ENCODE measurements at regions not wholly inside any gene's neighbourhood (a gene's known extent, or its start where the extent isn't known, plus 50 kb on each side); places are given as distances from the start of the nearest gene placed in this dataset.

GRCh38 chr2:150293771-150294170, 193.7 kb downstream of the RND3 start:
- no peak for ATAC-seq
- Histone ChIP-seq H3K36me3 (replicated peaks in 1 of 2; ENCODE audit: insufficient read depth in 1 of 2, low read depth in 2 of 2) (no peaks in the 10 kb centered on the region), H3K4me3 (no peak overlapping the region), H3K27ac (no peak overlapping the region), H3K27me3 (no peaks in the 10 kb centered on the region), H3K9me3 (no peaks in the 10 kb centered on the region), H3K4me1 (no peaks in the 10 kb centered on the region)
- intact Hi-C loops (cut with DNase I): no loop called here
- DNase-seq: no peak
- TF ChIP-seq CTCF (IDR thresholded peaks at IDR 0.05) (no peak), POLR2A (IDR thresholded peaks at IDR 0.05) (no peak)
- 73 to 76% methylated on average over 4 of the region's 4 CpGs for WGBS, 2 donors

- H3K27ac ChIP-seq: no peak overlapping the region
- H3K4me1 ChIP-seq: no peaks in the 10 kb centered on the region
- WGBS, 2 donors: 77 to 86% methylated on average over 1 of the region's 1 CpG
- no peaks in the 10 kb centered on the region for H3K27me3 ChIP-seq
- H3K9me3 ChIP-seq: no peaks in the 10 kb centered on the region
- ATAC-seq: no peak
- intact Hi-C loops (cut with DNase I): no loop called here
- TF ChIP-seq POLR2A (IDR thresholded peaks at IDR 0.05): no peak
- TF ChIP-seq CTCF (IDR thresholded peaks at IDR 0.05): no peak
- no peaks in the 10 kb centered on the region for H3K36me3 ChIP-seq (replicated peaks in 1 of 2; ENCODE audit: insufficient read depth in 1 of 2, low read depth in 2 of 2)
- H3K4me3 ChIP-seq: no peak overlapping the region
- DNase-seq: no peak
Observed at GRCh38 chr2:150292807-150293206, 194.7 kb downstream of the RND3 start.

- no peak overlapping the region for H3K27ac ChIP-seq
- H3K4me1 ChIP-seq: no peaks in the 10 kb centered on the region
- 91 to 93% methylated on average over 1 of the region's 1 CpG for WGBS, 2 donors
- H3K27me3 ChIP-seq: no peaks in the 10 kb centered on the region
- H3K36me3 ChIP-seq (replicated peaks in 1 of 2; ENCODE audit: insufficient read depth in 1 of 2, low read depth in 2 of 2): no peaks in the 10 kb centered on the region
- no peak for DNase-seq
- intact Hi-C loops (cut with DNase I): no loop called here
- no peaks in the 10 kb centered on the region for H3K9me3 ChIP-seq
- ATAC-seq: no peak
- H3K4me3 ChIP-seq: no peak overlapping the region
- no peak for TF ChIP-seq POLR2A (IDR thresholded peaks at IDR 0.05)
- no peak for TF ChIP-seq CTCF (IDR thresholded peaks at IDR 0.05)
Observed at GRCh38 chr2:150292192-150292591, 195.3 kb downstream of the RND3 start.

GRCh38 chr2:150286730-150287362, 200.6 kb downstream of the RND3 start:
- intact Hi-C loops (cut with DNase I): no loop called here
- no peaks in the 10 kb centered on the region for H3K27me3 ChIP-seq
- no peak overlapping the region for H3K4me3 ChIP-seq
- ATAC-seq (no peak), DNase-seq (no peak)
- no peak for TF ChIP-seq POLR2A (IDR thresholded peaks at IDR 0.05)
- TF ChIP-seq CTCF (IDR thresholded peaks at IDR 0.05): no peak
- 83 to 85% methylated on average over 6 of the region's 6 CpGs for WGBS, 2 donors
- no peak overlapping the region for H3K27ac ChIP-seq
- H3K9me3 ChIP-seq: no peaks in the 10 kb centered on the region
- H3K4me1 ChIP-seq: no peaks in the 10 kb centered on the region
- H3K36me3 ChIP-seq (replicated peaks in 1 of 2; ENCODE audit: insufficient read depth in 1 of 2, low read depth in 2 of 2): no peaks in the 10 kb centered on the region

- Histone ChIP-seq H3K4me1 (no peaks in the 10 kb centered on the region), H3K27me3 (no peaks in the 10 kb centered on the region), H3K4me3 (no peak overlapping the region), H3K9me3 (no peaks in the 10 kb centered on the region), H3K36me3 (replicated peaks in 1 of 2; ENCODE audit: insufficient read depth in 1 of 2, low read depth in 2 of 2) (no peaks in the 10 kb centered on the region), H3K27ac (no peak overlapping the region)
- no peak for DNase-seq
- intact Hi-C loops (cut with DNase I): no loop called here
- WGBS, 2 donors: 88 to 94% methylated on average over 2 of the region's 2 CpGs
- TF ChIP-seq CTCF (IDR thresholded peaks at IDR 0.05) (no peak), POLR2A (IDR thresholded peaks at IDR 0.05) (no peak)
- ATAC-seq: no peak
Observed at GRCh38 chr2:150284116-150284515, 203.4 kb downstream of the RND3 start.
